ENCODE measurements at regions not wholly inside any gene's neighbourhood (a gene's known extent, or its start where the extent isn't known, plus 50 kb on each side); places are given as distances from the start of the nearest gene placed in this dataset.

DNA sequence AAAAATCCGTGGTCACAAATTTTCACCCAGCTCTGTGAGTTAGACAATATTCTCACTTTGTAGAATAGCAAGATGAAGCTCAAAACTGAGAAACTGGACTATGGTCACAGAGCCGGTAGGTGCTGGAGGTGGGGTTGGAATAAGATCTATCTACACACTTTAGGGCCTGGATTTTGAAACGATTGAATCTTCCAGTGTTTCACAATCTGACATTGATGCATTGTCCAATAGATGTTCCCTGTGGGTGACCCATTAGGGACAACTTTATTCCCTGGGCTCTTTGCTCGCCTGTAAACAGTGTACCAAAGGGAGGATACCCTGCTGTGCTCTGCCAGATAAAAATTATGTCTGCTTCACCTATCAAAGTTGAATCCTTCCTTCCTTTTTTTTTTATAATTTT is 145.4 kb upstream of the MPDZ start:
- Mint-ChIP-seq H3K27ac (no peak overlapping the region), H3K36me3 (ENCODE audit: low read depth) (no peaks in the 10 kb centered on the region), H3K9me3 (no peaks in the 10 kb centered on the region), H3K4me3 (no peak overlapping the region), H3K27me3 (ENCODE audit: insufficient read depth, low read depth, poor library complexity) (no peaks in the 10 kb centered on the region), H3K4me1 (peaks cover 21% of the 10 kb centered on the region)
- H3K36me3 ChIP-seq (ENCODE audit: insufficient read depth): no peaks in the 10 kb centered on the region
- no peaks in the 10 kb centered on the region for H3K27me3 ChIP-seq (ENCODE audit: insufficient read depth)
- no peak overlapping the region for H3K27ac ChIP-seq (ENCODE audit: low read depth)
- no peak for TF ChIP-seq NANOG (IDR thresholded peaks at IDR 0.05; ENCODE audit: borderline replicate concordance)
- no peak for TF ChIP-seq CREB1 (CRISPR knock-in tag; IDR thresholded peaks at IDR 0.05; ENCODE audit: low read depth)
- TF ChIP-seq EZH2 (IDR thresholded peaks at IDR 0.05; ENCODE audit: low read depth, unreplicated experiment): no peak
- TF ChIP-seq, protein P1, sequence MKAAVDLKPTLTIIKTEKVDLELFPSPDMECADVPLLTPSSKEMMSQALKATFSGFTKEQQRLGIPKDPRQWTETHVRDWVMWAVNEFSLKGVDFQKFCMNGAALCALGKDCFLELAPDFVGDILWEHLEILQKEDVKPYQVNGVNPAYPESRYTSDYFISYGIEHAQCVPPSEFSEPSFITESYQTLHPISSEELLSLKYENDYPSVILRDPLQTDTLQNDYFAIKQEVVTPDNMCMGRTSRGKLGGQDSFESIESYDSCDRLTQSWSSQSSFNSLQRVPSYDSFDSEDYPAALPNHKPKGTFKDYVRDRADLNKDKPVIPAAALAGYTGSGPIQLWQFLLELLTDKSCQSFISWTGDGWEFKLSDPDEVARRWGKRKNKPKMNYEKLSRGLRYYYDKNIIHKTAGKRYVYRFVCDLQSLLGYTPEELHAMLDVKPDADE (IDR thresholded peaks at IDR 0.05): no peak
- TF ChIP-seq, protein P2, sequence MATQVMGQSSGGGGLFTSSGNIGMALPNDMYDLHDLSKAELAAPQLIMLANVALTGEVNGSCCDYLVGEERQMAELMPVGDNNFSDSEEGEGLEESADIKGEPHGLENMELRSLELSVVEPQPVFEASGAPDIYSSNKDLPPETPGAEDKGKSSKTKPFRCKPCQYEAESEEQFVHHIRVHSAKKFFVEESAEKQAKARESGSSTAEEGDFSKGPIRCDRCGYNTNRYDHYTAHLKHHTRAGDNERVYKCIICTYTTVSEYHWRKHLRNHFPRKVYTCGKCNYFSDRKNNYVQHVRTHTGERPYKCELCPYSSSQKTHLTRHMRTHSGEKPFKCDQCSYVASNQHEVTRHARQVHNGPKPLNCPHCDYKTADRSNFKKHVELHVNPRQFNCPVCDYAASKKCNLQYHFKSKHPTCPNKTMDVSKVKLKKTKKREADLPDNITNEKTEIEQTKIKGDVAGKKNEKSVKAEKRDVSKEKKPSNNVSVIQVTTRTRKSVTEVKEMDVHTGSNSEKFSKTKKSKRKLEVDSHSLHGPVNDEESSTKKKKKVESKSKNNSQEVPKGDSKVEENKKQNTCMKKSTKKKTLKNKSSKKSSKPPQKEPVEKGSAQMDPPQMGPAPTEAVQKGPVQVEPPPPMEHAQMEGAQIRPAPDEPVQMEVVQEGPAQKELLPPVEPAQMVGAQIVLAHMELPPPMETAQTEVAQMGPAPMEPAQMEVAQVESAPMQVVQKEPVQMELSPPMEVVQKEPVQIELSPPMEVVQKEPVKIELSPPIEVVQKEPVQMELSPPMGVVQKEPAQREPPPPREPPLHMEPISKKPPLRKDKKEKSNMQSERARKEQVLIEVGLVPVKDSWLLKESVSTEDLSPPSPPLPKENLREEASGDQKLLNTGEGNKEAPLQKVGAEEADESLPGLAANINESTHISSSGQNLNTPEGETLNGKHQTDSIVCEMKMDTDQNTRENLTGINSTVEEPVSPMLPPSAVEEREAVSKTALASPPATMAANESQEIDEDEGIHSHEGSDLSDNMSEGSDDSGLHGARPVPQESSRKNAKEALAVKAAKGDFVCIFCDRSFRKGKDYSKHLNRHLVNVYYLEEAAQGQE (IDR thresholded peaks at IDR 0.05; ENCODE audit: unreplicated experiment): no peak
- no peak for TF ChIP-seq STAT1 (IDR thresholded peaks at IDR 0.05; ENCODE audit: unreplicated experiment)
- no peak for TF ChIP-seq ZNF114 (CRISPR knock-in tag; IDR thresholded peaks at IDR 0.05)
- TF ChIP-seq EZH2phosphoT487 (IDR thresholded peaks at IDR 0.05; ENCODE audit: unreplicated experiment): no peak
- TF ChIP-seq, protein P3, sequence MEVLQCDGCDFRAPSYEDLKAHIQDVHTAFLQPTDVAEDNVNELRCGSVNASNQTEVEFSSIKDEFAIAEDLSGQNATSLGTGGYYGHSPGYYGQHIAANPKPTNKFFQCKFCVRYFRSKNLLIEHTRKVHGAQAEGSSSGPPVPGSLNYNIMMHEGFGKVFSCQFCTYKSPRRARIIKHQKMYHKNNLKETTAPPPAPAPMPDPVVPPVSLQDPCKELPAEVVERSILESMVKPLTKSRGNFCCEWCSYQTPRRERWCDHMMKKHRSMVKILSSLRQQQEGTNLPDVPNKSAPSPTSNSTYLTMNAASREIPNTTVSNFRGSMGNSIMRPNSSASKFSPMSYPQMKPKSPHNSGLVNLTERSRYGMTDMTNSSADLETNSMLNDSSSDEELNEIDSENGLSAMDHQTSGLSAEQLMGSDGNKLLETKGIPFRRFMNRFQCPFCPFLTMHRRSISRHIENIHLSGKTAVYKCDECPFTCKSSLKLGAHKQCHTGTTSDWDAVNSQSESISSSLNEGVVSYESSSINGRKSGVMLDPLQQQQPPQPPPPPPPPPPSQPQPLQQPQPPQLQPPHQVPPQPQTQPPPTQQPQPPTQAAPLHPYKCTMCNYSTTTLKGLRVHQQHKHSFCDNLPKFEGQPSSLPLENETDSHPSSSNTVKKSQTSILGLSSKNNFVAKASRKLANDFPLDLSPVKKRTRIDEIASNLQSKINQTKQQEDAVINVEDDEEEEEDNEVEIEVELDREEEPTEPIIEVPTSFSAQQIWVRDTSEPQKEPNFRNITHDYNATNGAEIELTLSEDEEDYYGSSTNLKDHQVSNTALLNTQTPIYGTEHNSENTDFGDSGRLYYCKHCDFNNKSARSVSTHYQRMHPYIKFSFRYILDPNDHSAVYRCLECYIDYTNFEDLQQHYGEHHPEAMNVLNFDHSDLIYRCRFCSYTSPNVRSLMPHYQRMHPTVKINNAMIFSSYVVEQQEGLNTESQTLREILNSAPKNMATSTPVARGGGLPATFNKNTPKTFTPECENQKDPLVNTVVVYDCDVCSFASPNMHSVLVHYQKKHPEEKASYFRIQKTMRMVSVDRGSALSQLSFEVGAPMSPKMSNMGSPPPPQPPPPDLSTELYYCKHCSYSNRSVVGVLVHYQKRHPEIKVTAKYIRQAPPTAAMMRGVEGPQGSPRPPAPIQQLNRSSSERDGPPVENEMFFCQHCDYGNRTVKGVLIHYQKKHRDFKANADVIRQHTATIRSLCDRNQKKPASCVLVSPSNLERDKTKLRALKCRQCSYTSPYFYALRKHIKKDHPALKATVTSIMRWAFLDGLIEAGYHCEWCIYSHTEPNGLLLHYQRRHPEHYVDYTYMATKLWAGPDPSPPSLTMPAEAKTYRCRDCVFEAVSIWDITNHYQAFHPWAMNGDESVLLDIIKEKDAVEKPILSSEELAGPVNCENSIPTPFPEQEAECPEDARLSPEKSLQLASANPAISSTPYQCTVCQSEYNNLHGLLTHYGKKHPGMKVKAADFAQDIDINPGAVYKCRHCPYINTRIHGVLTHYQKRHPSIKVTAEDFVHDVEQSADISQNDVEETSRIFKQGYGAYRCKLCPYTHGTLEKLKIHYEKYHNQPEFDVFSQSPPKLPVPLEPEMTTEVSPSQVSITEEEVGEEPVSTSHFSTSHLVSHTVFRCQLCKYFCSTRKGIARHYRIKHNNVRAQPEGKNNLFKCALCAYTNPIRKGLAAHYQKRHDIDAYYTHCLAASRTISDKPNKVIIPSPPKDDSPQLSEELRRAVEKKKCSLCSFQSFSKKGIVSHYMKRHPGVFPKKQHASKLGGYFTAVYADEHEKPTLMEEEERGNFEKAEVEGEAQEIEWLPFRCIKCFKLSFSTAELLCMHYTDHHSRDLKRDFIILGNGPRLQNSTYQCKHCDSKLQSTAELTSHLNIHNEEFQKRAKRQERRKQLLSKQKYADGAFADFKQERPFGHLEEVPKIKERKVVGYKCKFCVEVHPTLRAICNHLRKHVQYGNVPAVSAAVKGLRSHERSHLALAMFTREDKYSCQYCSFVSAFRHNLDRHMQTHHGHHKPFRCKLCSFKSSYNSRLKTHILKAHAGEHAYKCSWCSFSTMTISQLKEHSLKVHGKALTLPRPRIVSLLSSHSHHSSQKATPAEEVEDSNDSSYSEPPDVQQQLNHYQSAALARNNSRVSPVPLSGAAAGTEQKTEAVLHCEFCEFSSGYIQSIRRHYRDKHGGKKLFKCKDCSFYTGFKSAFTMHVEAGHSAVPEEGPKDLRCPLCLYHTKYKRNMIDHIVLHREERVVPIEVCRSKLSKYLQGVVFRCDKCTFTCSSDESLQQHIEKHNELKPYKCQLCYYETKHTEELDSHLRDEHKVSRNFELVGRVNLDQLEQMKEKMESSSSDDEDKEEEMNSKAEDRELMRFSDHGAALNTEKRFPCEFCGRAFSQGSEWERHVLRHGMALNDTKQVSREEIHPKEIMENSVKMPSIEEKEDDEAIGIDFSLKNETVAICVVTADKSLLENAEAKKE (CRISPR knock-in tag; IDR thresholded peaks at IDR 0.05): no peak
- no peak for TF ChIP-seq ZNF331 (CRISPR knock-in tag; IDR thresholded peaks at IDR 0.05; ENCODE audit: low read depth)
- TF ChIP-seq, protein P4, sequence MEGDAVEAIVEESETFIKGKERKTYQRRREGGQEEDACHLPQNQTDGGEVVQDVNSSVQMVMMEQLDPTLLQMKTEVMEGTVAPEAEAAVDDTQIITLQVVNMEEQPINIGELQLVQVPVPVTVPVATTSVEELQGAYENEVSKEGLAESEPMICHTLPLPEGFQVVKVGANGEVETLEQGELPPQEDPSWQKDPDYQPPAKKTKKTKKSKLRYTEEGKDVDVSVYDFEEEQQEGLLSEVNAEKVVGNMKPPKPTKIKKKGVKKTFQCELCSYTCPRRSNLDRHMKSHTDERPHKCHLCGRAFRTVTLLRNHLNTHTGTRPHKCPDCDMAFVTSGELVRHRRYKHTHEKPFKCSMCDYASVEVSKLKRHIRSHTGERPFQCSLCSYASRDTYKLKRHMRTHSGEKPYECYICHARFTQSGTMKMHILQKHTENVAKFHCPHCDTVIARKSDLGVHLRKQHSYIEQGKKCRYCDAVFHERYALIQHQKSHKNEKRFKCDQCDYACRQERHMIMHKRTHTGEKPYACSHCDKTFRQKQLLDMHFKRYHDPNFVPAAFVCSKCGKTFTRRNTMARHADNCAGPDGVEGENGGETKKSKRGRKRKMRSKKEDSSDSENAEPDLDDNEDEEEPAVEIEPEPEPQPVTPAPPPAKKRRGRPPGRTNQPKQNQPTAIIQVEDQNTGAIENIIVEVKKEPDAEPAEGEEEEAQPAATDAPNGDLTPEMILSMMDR (conservative IDR thresholded peaks at IDR 0.05; ENCODE audit: low read depth in 2 of 2): no peak
- TF ChIP-seq POLR2AphosphoS5 (IDR thresholded peaks at IDR 0.05; ENCODE audit: low read depth): no peak
- TF ChIP-seq JUNB (IDR thresholded peaks at IDR 0.05; ENCODE audit: unreplicated experiment): no peak
- no peak overlapping the region for H2AFZ ChIP-seq
- H3F3A ChIP-seq (replicated peaks; ENCODE audit: low read depth): no peaks in the 10 kb centered on the region
- H3K4me3 ChIP-seq: no peak overlapping the region
- H3K9me2 ChIP-seq (ENCODE audit: insufficient read depth): no peaks in the 10 kb centered on the region
- H3K79me2 ChIP-seq (replicated peaks; ENCODE audit: insufficient read depth): no peaks in the 10 kb centered on the region
- no peaks in the 10 kb centered on the region for H4K20me1 ChIP-seq (replicated peaks; ENCODE audit: insufficient read depth)
- no peak for DNase-seq (ENCODE audit: low spot score)
- ATAC-seq: no peak
- H3K4me2 ChIP-seq: no peak overlapping the region
- H3K4me1 ChIP-seq (ENCODE audit: insufficient read depth): peaks cover 20% of the 10 kb centered on the region

Measured in GM23338 (cell line).